M059J (cell line): ENCODE measurements at regions not wholly inside any gene's neighbourhood (a gene's known extent, or its start where the extent isn't known, plus 50 kb on each side); places are given as distances from the start of the nearest gene placed in this dataset.
"Not testable (repeated sequence)": the region's sequence is repeated elsewhere in the genome, so short reads cannot be mapped to it uniquely, and the experiment has no call there.

ENCODE experiments used
- DNase-seq: peaks from one replicate; pipeline ENCODE4 v3.0.0-alpha.2; 2012; ENCODE audit warnings: low read depth

DNA sequence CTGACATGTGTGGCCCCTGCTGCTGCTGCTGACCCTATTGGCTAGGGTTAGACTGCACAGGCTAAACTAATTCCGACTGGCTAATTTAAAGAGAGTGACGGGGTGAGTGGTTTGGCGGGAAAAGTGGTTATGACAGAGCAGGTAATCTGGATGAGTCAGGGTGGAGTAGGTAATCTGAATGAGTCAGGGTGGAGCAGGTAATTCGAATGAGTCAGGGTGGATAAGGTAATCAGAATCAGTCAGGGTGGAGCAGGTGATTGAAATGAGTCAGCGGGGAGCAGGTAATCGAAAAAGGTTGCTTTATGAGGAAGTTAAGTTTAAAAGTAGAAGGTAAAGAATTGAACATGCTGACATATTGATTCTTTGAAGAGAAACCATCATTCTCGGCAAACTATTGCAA, 683.3 kb downstream of the REEP3 start:
- not testable (repeated sequence) for DNase-seq

GRCh38 chr10:64206409-64206808, 685.2 kb downstream of the REEP3 start:
- no peak for DNase-seq

- DNase-seq: no peak
These were observed 688.4 kb downstream of the REEP3 start for GRCh38 chr10:64209561-64209960.

GRCh38 chr10:64210211-64210610, 689.0 kb downstream of the REEP3 start:
- no peak for DNase-seq

DNA sequence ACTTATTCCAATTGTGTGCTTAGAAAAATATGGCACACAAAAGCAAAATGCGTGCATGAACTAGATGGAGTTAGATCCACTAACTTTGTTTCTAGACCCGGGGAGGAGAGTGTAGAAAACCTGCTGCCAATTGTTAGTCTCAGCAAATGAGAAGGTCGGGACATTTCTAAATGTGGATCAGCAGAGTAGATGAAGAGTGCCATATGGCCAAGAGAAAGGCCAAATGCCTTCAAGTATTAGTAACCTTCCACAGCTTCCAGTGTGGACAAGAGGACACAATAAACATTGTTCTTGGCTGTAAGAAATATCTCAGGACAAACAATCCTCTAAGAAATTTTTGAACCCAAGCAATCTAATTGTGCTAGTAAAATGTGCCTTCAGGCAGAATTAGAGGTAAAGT, 690.3 kb downstream of the REEP3 start:
- no peak for DNase-seq

DNA sequence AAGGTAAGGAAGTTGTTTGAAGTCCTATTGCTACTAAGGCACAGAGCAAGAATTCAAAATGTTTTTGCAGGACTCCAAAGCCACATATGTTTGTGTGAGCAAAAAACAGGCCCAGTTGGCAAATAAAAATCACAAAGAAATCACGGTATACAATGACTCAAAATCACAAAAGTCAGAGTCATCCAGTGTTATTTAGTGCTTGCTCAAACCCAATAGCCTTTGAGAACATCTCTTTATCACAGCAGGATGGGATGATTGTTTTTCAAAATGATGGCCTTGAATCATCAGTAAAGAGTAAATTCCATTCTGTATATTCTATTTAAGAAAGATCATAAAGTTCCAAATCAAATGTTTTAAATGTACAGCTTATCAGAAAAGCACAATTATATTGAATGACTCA, 693.9 kb downstream of the REEP3 start:
- no peak for DNase-seq

GRCh38 chr10:64219271-64220025, 698.2 kb downstream of the REEP3 start:
- DNase-seq: no peak

DNA sequence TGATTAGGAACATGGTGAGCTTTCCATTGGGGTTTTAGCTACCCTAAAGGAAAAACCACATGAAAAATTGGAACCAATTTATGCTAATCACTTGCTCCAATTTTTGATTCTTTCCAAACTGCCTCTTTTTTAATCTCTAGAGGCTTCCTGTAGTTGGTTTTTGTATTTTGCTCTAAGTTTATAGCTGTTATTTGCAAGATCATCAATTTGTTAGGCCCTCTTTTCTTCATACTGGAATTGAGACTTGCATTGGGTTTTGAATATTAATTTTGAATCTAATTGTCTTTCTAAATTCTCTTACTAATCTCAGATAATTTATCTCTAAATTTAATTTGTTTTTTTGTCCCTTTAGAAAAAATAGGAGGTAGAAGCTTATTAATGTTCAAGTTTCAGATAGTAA, 713.3 kb downstream of the REEP3 start:
- DNase-seq: no peak

DNA sequence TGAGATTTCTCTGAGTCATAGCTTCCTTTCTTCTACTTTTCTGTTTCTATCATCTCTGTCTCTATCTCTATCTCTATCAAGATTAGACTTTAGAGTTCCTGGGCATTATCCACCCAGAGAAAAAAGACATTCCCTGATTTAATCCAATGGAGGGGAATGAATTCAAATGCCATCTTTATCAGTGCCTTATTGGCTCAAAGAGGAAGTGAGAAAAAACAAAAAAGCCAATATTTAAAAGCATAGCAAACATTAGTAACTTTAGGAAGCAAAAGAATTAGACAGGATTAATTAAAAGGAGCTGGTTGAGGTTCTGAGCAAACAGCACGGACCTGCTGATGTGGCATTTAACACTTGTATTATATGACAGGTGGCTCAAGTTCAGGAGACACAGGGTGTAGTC, 736.5 kb downstream of the REEP3 start:
- no peak for DNase-seq

- no peak for DNase-seq
These were observed 739.9 kb downstream of the REEP3 start for GRCh38 chr10:64261092-64261491.

DNA sequence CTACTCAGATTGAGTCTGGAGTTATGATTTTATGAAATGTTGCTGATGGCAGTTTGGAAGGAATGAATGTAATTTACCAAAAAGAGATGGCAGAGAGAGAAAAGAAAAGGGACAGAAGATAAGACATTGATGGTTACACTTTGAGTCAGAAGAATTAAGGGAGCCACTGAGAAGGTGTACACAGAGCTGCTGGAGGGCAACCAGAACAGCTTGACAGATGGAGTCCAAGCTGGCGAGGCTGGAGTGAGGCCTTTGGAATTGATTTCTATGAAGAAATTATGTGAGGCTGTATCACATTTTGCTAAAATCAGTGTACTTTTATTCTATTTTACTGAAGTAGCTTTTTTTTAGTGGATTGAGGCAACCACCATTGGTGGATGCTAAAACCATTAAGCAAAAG, 740.5 kb downstream of the REEP3 start:
- no peak for DNase-seq

- DNase-seq: no peak
These were observed 744.8 kb downstream of the REEP3 start for GRCh38 chr10:64265961-64266360.

DNA sequence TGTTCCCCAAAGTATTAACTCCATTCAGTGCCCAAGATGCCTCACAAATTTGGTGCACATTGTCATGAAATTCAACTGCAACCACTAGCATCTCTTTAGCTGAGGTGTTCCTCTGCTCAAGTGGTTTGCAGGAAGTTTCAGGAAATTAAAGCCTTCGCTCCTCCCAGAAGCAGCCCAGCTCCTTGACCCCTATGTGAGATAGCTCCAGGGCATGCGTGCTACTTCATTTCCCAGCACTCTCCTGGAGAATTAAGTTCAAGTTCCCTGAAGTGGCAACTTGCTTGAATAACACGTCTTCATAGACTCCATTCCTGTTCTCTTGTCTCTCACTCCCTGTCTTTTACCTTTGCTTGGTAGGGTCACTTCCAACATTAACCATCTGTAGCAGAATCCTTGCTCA, 750.3 kb downstream of the REEP3 start:
- DNase-seq: no peak

DNA sequence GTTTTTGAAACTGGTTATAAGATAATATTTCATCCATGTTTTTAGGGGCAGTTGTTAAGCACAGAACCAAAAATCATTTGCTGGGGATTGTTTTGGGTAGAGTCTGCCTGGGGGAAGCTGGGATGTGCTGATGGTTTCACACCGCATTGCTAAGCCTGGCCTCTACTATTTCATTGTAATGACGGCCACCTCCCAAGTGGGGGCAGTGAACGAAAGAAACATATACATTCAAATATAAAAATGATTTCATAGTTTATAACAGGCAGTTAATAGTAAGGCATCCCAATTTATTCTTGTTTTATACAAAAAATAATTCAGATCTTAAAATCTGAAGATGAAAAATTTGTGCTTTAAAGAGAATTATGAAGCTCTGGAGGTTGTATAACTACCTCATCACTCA, 750.8 kb downstream of the REEP3 start:
- no peak for DNase-seq

DNA sequence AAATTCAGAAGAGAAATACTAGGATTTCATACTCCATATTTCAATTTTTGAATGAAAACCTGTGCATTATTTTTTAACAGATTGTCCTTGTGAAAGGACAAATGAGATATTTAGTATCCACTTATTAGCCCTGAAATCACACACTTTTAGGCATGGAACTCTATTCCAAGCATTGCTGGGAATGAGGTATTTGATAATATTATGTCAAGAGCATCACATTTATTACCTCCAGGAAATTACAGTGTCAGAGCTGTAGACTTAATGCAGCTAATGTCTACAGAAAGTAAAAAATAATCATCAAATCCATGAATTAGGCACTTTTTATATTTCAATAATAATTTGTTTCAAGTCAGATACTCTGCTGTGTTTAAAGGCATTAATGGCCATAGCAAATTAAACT, 753.8 kb downstream of the REEP3 start:
- no peak for DNase-seq

DNA sequence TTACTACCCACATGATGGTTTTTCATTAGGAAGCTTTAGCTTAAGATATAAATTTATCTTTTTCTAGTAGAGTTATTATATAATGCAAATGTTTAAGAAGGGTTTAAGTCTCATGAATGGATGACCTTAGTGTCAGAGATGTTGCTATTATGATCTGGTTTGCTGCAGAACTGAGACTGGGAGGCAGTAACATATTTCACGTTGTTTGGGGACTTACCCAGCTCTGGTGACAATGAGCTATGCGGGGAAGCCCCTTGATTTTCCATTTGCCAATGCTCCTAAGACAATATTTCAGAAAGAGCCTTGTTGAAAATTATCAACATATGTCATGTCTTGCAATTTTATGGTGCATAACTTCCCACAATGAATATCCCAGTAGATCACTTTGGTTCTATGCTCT, 754.6 kb downstream of the REEP3 start:
- DNase-seq: no peak

- no peak for DNase-seq
These were observed 756.3 kb downstream of the REEP3 start for GRCh38 chr10:64277536-64277935.

DNA sequence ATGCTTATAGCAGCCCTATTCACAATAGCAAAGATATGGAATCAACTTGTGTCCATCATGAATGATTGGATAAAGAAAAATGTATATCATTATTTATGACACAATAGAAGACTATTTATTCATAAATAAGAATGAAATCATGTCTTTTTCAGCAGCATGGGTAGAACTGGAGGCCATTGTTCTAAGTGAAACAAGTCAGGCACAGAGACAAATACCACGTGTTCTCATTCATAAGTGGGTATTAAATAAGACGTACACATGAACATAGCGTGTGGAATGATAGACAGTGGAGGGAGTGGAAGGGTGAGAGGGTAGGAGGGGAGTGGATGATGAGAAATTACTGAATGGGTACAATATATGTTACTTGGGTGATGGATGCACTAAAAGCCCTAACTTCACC, 762.4 kb downstream of the REEP3 start:
- DNase-seq: no peak

- no peak for DNase-seq
These were observed 765.3 kb downstream of the REEP3 start for GRCh38 chr10:64286533-64286932.

DNA sequence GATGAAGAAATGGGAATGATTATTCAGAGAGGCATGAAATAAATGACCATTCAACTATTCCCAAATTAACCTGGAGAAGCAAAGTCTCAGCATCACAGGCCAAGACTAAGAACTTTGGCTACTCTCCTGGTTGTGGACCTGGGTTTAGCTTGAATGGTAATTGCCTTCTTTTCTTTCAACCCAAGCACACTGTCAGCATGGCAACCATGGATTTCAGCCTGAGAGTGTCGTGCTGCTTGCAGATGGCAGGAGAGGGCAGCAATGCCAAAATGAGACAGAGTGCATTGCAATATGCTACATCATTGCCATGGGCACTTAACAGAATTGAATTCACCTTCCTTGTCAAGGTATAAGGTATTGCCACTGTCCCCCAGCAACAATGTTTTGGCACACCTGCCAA, 767.2 kb downstream of the REEP3 start:
- no peak for DNase-seq

DNA sequence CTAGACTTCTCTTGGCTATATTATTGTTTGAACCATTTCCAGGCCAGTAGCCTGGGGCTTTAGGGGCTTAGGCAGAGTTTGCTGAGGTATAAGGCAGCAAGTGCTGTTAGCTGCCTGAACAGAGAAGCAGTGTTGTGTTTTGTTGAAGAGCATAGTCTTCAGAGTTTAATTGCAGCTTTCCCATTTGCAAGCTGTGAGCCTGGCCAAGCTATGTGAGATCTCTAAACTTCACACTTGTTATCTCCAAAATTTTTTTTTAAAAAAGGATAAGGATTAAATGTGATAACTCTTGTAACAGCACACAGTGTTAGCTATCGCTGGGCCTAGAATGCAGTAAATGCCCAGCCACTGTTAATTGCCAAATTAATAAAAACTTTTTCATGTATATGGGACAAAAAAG, 782.4 kb downstream of the REEP3 start:
- DNase-seq: no peak

DNA sequence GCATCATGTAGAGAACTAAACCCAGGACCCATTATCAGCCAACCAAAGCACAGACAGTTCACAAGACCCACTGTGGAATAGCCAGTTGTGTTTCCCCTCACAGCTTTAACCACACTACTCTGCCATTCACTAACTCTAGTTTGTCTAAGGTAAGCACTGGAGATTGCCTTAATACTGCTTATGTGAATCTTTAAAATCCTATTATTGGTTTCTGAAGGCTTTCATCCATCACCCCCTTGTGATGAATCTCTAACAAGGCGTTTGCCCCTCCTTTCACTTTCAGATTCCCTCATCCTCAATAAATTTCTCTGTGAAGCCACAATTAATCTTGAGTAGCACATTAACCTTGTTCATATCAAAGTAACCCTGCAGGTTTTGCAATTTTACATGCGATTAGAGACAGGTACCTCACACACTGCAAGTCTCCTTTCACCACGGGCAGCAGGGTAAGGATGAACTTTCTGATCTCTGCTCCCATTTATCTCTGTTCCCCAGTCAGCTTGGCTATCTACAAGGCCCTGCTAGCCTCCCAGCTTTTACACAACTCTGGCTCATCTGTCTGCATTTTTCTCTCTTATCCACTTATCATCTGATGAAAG, 785.6 kb downstream of the REEP3 start:
- DNase-seq: no peak

DNA sequence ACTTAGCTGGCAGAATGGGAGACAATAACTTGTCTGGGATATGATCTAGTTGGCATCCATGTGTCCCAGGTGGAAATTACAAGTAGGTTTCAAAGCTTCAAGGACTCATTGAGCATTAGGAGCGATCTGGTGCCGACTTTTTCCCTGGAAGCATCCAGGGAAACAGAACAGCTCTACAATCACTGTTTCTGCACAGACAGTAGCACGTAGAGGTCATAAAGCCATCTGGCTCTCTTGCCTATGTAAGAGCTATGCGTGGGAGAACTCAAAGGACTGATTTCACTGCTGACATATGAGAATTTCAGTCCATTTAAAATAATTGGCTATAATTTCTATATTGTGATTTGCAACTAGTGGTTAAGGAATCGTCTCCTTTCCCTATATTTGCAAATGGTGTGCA, 791.7 kb downstream of the REEP3 start:
- no peak for DNase-seq

- DNase-seq: no peak
These were observed 792.8 kb downstream of the REEP3 start for GRCh38 chr10:64313967-64314366.
